HL-60 (cell line): ENCODE measurements at regions not wholly inside any gene's neighbourhood (a gene's known extent, or its start where the extent isn't known, plus 50 kb on each side); places are given as distances from the start of the nearest gene placed in this dataset.

Experiments
- DNase-seq, 2 experiments: peaks; one replicate each; pipeline ENCODE4 v3.0.0-alpha.2; 2010 to 2020; ENCODE audit warnings: low read depth in 1 of 2, low spot score in 1 of 2
- H3K27ac ChIP-seq: fragments of 250-450 bp; sonication (Bioruptor Pico); replicated peaks from 2 replicates; pipeline ENCODE4 v1.5.1; 2020; ENCODE audit warnings: mild to moderate bottlenecking, moderate library complexity
- H3K27me3 ChIP-seq: fragments of 250-450 bp; sonication (Bioruptor Pico); 2 replicates; pipeline ENCODE4 v1.5.1; 2021; ENCODE audit warnings: mild to moderate bottlenecking, moderate library complexity; ENCODE audit not compliant: insufficient read depth, poor library complexity, severe bottlenecking
- H3K4me3 ChIP-seq: replicated peaks from 2 replicates; pipeline ENCODE4 v1.5.1; 2011; ENCODE audit warnings: mild to moderate bottlenecking, control low read depth, low read length; ENCODE audit not compliant: insufficient read depth
- GABPA ChIP-seq: IDR thresholded peaks from 2 replicates; pipeline ENCODE4 v1.6.1; 2012; ENCODE audit warnings: low read depth
- POLR2AphosphoS5 ChIP-seq: IDR thresholded peaks from 2 replicates; pipeline ENCODE4 v1.6.1; 2012; ENCODE audit warnings: low read depth
- SPI1 ChIP-seq: IDR thresholded peaks from 2 replicates; pipeline ENCODE4 v1.6.1; 2012; ENCODE audit warnings: low read depth, mild to moderate bottlenecking, borderline replicate concordance
- TF ChIP-seq, protein P1 (sequence below): IDR thresholded peaks from 2 replicates; pipeline ENCODE4 v1.6.1; 2012; ENCODE audit warnings: low read depth; ENCODE audit not compliant: insufficient replicate concordance
- TF ChIP-seq, protein P2 (sequence below): IDR thresholded peaks from one replicate; pipeline ENCODE4 v1.5.1; 2011; ENCODE audit warnings: low read length, control low read depth, inconsistent platforms; ENCODE audit not compliant: insufficient read depth

DNA sequence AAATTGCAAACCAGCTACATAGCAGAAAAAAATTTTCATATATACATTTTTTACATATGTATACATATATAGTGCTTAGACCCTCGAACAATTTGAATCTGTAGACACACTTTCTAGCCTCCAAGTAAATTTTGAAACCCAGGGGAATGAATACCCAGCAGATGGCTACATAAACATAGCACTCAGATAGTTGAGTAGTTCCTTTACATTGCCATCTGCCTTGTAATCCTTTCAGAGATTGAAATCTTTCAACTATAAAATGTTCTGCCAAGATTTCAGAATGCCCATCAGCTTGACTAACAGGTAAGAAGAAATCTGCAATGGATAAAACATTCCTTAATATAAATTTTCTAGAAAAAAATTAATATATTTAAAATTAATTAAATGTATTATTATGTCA, 1333.5 kb upstream of the CADM2 start:
- Histone ChIP-seq H3K4me3 (no peak overlapping the region), H3K27me3 (no peaks in the 10 kb centered on the region), H3K27ac (no peak overlapping the region)
- DNase-seq: no peak
- no peak for TF ChIP-seq GABPA
- TF ChIP-seq, protein P1, sequence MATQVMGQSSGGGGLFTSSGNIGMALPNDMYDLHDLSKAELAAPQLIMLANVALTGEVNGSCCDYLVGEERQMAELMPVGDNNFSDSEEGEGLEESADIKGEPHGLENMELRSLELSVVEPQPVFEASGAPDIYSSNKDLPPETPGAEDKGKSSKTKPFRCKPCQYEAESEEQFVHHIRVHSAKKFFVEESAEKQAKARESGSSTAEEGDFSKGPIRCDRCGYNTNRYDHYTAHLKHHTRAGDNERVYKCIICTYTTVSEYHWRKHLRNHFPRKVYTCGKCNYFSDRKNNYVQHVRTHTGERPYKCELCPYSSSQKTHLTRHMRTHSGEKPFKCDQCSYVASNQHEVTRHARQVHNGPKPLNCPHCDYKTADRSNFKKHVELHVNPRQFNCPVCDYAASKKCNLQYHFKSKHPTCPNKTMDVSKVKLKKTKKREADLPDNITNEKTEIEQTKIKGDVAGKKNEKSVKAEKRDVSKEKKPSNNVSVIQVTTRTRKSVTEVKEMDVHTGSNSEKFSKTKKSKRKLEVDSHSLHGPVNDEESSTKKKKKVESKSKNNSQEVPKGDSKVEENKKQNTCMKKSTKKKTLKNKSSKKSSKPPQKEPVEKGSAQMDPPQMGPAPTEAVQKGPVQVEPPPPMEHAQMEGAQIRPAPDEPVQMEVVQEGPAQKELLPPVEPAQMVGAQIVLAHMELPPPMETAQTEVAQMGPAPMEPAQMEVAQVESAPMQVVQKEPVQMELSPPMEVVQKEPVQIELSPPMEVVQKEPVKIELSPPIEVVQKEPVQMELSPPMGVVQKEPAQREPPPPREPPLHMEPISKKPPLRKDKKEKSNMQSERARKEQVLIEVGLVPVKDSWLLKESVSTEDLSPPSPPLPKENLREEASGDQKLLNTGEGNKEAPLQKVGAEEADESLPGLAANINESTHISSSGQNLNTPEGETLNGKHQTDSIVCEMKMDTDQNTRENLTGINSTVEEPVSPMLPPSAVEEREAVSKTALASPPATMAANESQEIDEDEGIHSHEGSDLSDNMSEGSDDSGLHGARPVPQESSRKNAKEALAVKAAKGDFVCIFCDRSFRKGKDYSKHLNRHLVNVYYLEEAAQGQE: no peak
- no peak for TF ChIP-seq POLR2AphosphoS5
- no peak for TF ChIP-seq SPI1
- TF ChIP-seq, protein P2, sequence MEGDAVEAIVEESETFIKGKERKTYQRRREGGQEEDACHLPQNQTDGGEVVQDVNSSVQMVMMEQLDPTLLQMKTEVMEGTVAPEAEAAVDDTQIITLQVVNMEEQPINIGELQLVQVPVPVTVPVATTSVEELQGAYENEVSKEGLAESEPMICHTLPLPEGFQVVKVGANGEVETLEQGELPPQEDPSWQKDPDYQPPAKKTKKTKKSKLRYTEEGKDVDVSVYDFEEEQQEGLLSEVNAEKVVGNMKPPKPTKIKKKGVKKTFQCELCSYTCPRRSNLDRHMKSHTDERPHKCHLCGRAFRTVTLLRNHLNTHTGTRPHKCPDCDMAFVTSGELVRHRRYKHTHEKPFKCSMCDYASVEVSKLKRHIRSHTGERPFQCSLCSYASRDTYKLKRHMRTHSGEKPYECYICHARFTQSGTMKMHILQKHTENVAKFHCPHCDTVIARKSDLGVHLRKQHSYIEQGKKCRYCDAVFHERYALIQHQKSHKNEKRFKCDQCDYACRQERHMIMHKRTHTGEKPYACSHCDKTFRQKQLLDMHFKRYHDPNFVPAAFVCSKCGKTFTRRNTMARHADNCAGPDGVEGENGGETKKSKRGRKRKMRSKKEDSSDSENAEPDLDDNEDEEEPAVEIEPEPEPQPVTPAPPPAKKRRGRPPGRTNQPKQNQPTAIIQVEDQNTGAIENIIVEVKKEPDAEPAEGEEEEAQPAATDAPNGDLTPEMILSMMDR: no peak

DNA sequence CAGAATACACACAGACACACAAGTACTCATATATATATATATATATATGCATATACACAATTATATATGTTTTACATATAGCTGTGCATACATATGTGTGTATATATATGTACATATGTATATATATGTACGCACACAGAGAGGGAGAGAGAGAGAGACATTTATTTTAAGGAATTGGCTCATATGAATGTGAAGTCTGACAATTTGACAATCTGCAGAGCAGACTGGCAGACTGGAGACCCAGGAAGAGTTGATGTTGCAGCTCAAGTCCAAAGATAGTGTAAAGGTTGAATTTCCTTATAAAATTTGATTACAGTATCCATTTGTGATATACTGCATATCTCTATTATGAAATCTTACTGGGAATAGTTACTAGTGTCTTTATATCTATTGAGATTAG, 1330.3 kb upstream of the CADM2 start:
- no peak for DNase-seq
- H3K4me3 ChIP-seq: no peak overlapping the region
- no peak for TF ChIP-seq GABPA
- no peak overlapping the region for H3K27ac ChIP-seq
- no peaks in the 10 kb centered on the region for H3K27me3 ChIP-seq

DNA sequence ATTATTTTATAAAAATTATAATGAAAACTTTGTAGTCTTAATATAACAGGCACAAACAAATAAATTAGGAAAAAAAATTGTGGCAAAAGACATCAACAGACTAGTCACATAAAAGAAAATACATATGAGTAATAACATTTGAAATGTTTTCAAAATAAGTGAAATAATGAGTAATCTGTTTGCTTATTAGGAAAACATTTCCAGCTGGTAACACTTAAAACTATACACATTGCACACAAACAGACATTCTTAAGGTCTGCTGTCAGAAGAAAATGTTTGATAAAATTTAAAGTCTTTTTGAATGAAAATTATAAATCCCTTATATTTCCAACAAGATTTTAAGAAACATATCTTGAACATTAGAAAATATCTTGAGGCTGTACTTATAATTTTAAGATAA, 1326.3 kb upstream of the CADM2 start:
- TF ChIP-seq SPI1: no peak
- TF ChIP-seq, protein P1: no peak
- Histone ChIP-seq H3K27me3 (no peaks in the 10 kb centered on the region), H3K27ac (no peak overlapping the region), H3K4me3 (no peak overlapping the region)
- no peak for DNase-seq

DNA sequence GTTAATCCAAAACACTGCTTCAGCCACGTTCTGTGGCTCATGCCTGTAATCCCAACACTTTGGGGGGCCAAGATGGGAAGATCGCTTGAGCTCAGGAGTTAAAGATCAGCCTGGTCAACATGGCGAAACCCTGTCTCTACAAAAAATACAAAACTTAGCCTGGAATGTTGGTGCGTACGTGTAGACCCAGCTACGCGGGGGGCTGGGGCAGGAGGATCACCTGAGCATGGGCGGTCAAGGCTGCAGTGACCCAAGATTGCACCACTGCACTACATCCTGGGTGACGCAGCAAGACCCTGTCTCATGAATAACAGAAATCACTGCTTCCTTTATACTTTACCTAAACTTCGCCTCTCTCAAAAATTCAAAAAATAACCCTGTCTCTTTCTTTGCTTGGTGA, 1325.0 kb upstream of the CADM2 start:
- no peak for DNase-seq
- no peak overlapping the region for H3K4me3 ChIP-seq
- no peak overlapping the region for H3K27ac ChIP-seq
- H3K27me3 ChIP-seq: no peaks in the 10 kb centered on the region
- TF ChIP-seq, protein P1: no peak
- TF ChIP-seq POLR2AphosphoS5 (no peak), SPI1 (no peak), GABPA (no peak)
- TF ChIP-seq, protein P2: no peak
